Brain pericyte (primary cell): ENCODE measurements at regions not wholly inside any gene's neighbourhood (a gene's known extent, or its start where the extent isn't known, plus 50 kb on each side); places are given as distances from the start of the nearest gene placed in this dataset.
A peak's percentile ranks its signal among the peaks of the same experiment; 100 is the strongest.
"Not testable (repeated sequence)": the region's sequence is repeated elsewhere in the genome, so short reads cannot be mapped to it uniquely, and the experiment has no call there.

ENCODE experiments used
- DNase-seq: peaks from one replicate; pipeline ENCODE4 v3.0.0-alpha.2; 2012; ENCODE audit warnings: low read depth, low spot score

GRCh38 chr12:102666176-102666575, 185.8 kb upstream of the IGF1 start:
- not testable (repeated sequence) for DNase-seq

- DNase-seq: no peak
Measured at GRCh38 chr12:102659200-102659911, 179.0 kb upstream of the IGF1 start.

- DNase-seq: no peak
Measured at GRCh38 chr12:102653406-102653805, 173.0 kb upstream of the IGF1 start.

GRCh38 chr12:102652645-102653313, 172.4 kb upstream of the IGF1 start:
- DNase-seq: no peak

GRCh38 chr12:102645968-102646367, 165.6 kb upstream of the IGF1 start:
- DNase-seq: no peak

GRCh38 chr12:102643879-102644575, 163.7 kb upstream of the IGF1 start:
- DNase-seq: no peak

- DNase-seq: no peak
Measured at GRCh38 chr12:102642199-102642598, 161.8 kb upstream of the IGF1 start.

GRCh38 chr12:102640658-102641057, 160.3 kb upstream of the IGF1 start:
- not testable (repeated sequence) for DNase-seq

- no peak for DNase-seq
Measured at GRCh38 chr12:102638777-102639176, 158.4 kb upstream of the IGF1 start.

GRCh38 chr12:102633981-102634605, 153.7 kb upstream of the IGF1 start:
- no peak for DNase-seq

- DNase-seq: no peak
Measured at GRCh38 chr12:102631274-102631673, 150.9 kb upstream of the IGF1 start.

GRCh38 chr12:102629262-102629888, 149.0 kb upstream of the IGF1 start:
- DNase-seq: no peak

GRCh38 chr12:102625819-102626218, 145.5 kb upstream of the IGF1 start:
- no peak for DNase-seq

- no peak for DNase-seq
Measured at GRCh38 chr12:102622618-102623017, 142.3 kb upstream of the IGF1 start.

GRCh38 chr12:102618197-102618877, 138.0 kb upstream of the IGF1 start:
- DNase-seq: no peak

- DNase-seq: no peak
Measured at GRCh38 chr12:102616692-102617091, 136.3 kb upstream of the IGF1 start.

GRCh38 chr12:102611995-102612394, 131.6 kb upstream of the IGF1 start:
- no peak for DNase-seq

GRCh38 chr12:102609996-102610395, 129.6 kb upstream of the IGF1 start:
- DNase-seq: no peak

- DNase-seq: no peak
Measured at GRCh38 chr12:102603021-102603420, 122.7 kb upstream of the IGF1 start.

GRCh38 chr12:102602521-102602920, 122.2 kb upstream of the IGF1 start:
- DNase-seq: peak; percentile 1

- DNase-seq: no peak
Measured at GRCh38 chr12:102601621-102602020, 121.3 kb upstream of the IGF1 start.
